Activated CD4-positive, alpha-beta T cell treated with anti-CD3 and anti-CD28 coated beads, Interleukin-2, amount 50 U/mL, for 48 hours (primary cell): ENCODE measurements at regions not wholly inside any gene's neighbourhood (a gene's known extent, or its start where the extent isn't known, plus 50 kb on each side); places are given as distances from the start of the nearest gene placed in this dataset.
"Not testable (repeated sequence)": the region's sequence is repeated elsewhere in the genome, so short reads cannot be mapped to it uniquely, and the experiment has no call there.

ENCODE experiments used
- DNase-seq, 2 experiments: peaks; one replicate each; pipeline ENCODE4 v3.0.0-alpha.2; 2020

GRCh38 chr1:223001653-223002634, 141.1 kb downstream of the TLR5 start:
- no peak for DNase-seq

- DNase-seq: no peak
Measured at GRCh38 chr1:223003549-223003948, 139.5 kb downstream of the TLR5 start.

GRCh38 chr1:223006371-223006770, 136.7 kb downstream of the TLR5 start:
- DNase-seq: no peak

GRCh38 chr1:223006917-223007648, 136.0 kb downstream of the TLR5 start:
- no peak for DNase-seq

GRCh38 chr1:223007935-223008334, 135.1 kb downstream of the TLR5 start:
- DNase-seq: no peak

- DNase-seq: no peak
Measured at GRCh38 chr1:223008808-223009207, 134.2 kb downstream of the TLR5 start.

- no peak for DNase-seq
Measured at GRCh38 chr1:223009406-223009805, 133.6 kb downstream of the TLR5 start.

GRCh38 chr1:223010582-223011504, 132.2 kb downstream of the TLR5 start:
- DNase-seq: no peak

- no peak for DNase-seq
Measured at GRCh38 chr1:223011505-223011856, 131.6 kb downstream of the TLR5 start.

- DNase-seq: no peak
Measured at GRCh38 chr1:223012176-223012788, 130.8 kb downstream of the TLR5 start.

- no peak for DNase-seq
Measured at GRCh38 chr1:223012938-223013337, 130.1 kb downstream of the TLR5 start.

- no peak for DNase-seq
Measured at GRCh38 chr1:223014142-223014873, 128.7 kb downstream of the TLR5 start.

GRCh38 chr1:223016381-223016780, 126.7 kb downstream of the TLR5 start:
- DNase-seq: no peak

GRCh38 chr1:223016890-223017289, 126.2 kb downstream of the TLR5 start:
- DNase-seq: no peak

GRCh38 chr1:223017291-223017690, 125.8 kb downstream of the TLR5 start:
- no peak for DNase-seq

GRCh38 chr1:223018534-223018933, 124.5 kb downstream of the TLR5 start:
- no peak for DNase-seq

GRCh38 chr1:223019256-223019655, 123.8 kb downstream of the TLR5 start:
- no peak for DNase-seq

GRCh38 chr1:223020770-223021169, 122.3 kb downstream of the TLR5 start:
- DNase-seq: no peak

GRCh38 chr1:223022641-223023473, 120.2 kb downstream of the TLR5 start:
- DNase-seq: no peak

- no peak for DNase-seq
Measured at GRCh38 chr1:223023863-223024262, 119.2 kb downstream of the TLR5 start.

- DNase-seq: not testable (repeated sequence)
Measured at GRCh38 chr1:223024486-223024885, 118.6 kb downstream of the TLR5 start.
